ENCODE measurements at regions not wholly inside any gene's neighbourhood (a gene's known extent, or its start where the extent isn't known, plus 50 kb on each side); places are given as distances from the start of the nearest gene placed in this dataset.
"Not testable (repeated sequence)": the region's sequence is repeated elsewhere in the genome, so short reads cannot be mapped to it uniquely, and the experiment has no call there.

- WGBS (ENCODE audit: low lambda C conversion rate): 3% methylated on average over 2 of the region's 2 CpGs
- no peak for FAIRE-seq
These were observed 285.5 kb downstream of the TEX13C start for GRCh38 chrX:125605145-125605544.

DNA sequence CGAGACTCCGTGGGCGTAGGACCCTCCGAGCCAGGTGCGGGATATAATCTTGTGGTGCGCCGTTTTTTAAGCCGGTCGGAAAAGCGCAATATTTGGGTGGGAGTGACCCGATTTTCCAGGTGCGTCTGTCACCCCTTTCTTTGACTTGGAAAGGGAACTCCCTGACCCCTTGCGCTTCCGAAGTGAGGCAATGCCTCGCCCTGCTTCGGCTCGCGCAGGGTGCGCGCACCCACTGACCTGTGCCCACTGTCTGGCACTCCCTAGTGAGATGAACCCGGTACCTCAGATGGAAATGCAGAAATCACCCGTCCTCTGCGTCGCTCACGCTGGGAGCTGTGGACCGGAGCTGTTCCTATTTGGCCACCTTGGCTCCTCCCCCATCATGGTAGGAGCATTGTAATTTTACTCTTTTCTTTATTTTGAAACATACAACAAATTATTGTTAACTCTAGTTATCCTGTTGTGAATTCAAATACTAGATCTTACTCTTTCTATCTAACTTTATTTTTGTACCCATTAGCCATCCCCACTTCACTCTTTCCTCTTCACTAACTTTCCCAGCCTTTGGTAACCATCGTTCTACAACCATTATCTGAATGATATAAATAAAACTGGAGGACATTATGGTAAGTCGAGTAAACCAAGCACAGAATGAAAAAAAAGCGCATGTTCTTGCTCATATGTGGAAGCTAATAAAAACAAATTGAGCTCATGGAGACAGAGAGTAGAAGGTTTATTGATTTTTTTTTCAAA is 295.1 kb downstream of the TEX13C start:
- H3K27ac ChIP-seq (ENCODE audit: extremely low read length, insufficient read depth, low read length); intact Hi-C loops (cut with micrococcal nuclease; ENCODE audit: unreplicated experiment); H3K9me3 ChIP-seq (ENCODE audit: low read length); BruUV-seq (replicated peaks); H3K4me3 ChIP-seq (replicated peaks in 1 of 3; ENCODE audit: insufficient read depth in 1 of 3, low read depth in 2 of 3, low read length in 3 of 3); H3K27me3 ChIP-seq (ENCODE audit: control insufficient read depth in 1 of 2, insufficient read depth in 2 of 2, low read length in 2 of 2); CTCF ChIA-PET (ENCODE audit: low intra/inter-chr PET ratio, low total read pairs); FAIRE-seq; ATAC-seq; H3K36me3 ChIP-seq (replicated peaks in 1 of 2; ENCODE audit: control insufficient read depth in 1 of 2, insufficient read depth in 2 of 2, low read length in 2 of 2); POLR2A ChIA-PET; H3K79me2 ChIP-seq (ENCODE audit: insufficient read depth, low read length); DNase-seq (ENCODE audit: low spot score); H3K9ac ChIP-seq (ENCODE audit: insufficient read depth, low read depth, low read length); H3K4me1 ChIP-seq (ENCODE audit: insufficient read depth, low read length); in situ Hi-C loops (cut with HindIII; ENCODE audit: extremely low pct_ligation_motif_present, low pct_unique_long_range_greater_than_20kb); H2AFZ ChIP-seq (ENCODE audit: low read length); H4K20me1 ChIP-seq (ENCODE audit: insufficient read depth, low read length); H3K4me2 ChIP-seq (ENCODE audit: low read depth, low read length): not testable (repeated sequence)
- WGBS (ENCODE audit: low lambda C conversion rate): 60% methylated on average over 8 of the region's 29 CpGs

More at GRCh38 chrX:125605145-125605544, 285.5 kb downstream of the TEX13C start:
- TF ChIP-seq ZNF546 (CRISPR knock-in tag; conservative IDR thresholded peaks at IDR 0.05): no peak
- TF ChIP-seq ZBTB8A (CRISPR knock-in tag; IDR thresholded peaks at IDR 0.05; ENCODE audit: borderline replicate concordance, low read depth): no peak
- TF ChIP-seq GATAD1 (CRISPR knock-in tag; IDR thresholded peaks at IDR 0.05): no peak
- TF ChIP-seq PHF5A (CRISPR knock-in tag; IDR thresholded peaks at IDR 0.05; ENCODE audit: low read depth, unreplicated experiment): no peak
- TF ChIP-seq AKAP8 (CRISPR knock-in tag; IDR thresholded peaks at IDR 0.05): no peak
- TF ChIP-seq ZNF431 (CRISPR knock-in tag; IDR thresholded peaks at IDR 0.05; ENCODE audit: borderline replicate concordance, low read depth): no peak
- TF ChIP-seq DNMT1 (CRISPR knock-in tag; IDR thresholded peaks at IDR 0.05): no peak
- no peak for TF ChIP-seq ZNF496 (CRISPR knock-in tag; IDR thresholded peaks at IDR 0.05; ENCODE audit: insufficient replicate concordance)
- no peak for TF ChIP-seq HOXA9 (CRISPR knock-in tag; IDR thresholded peaks at IDR 0.05; ENCODE audit: borderline replicate concordance)
- no peak for TF ChIP-seq ZEB1 (IDR thresholded peaks at IDR 0.05; ENCODE audit: insufficient replicate concordance, low read depth)
- Histone ChIP-seq H3K36me3 (replicated peaks in 1 of 2; ENCODE audit: control insufficient read depth in 1 of 2, insufficient read depth in 2 of 2, low read length in 2 of 2) (no peaks in the 10 kb centered on the region), H4K20me1 (ENCODE audit: insufficient read depth, low read length) (no peaks in the 10 kb centered on the region), H3K27me3 (ENCODE audit: control insufficient read depth in 1 of 2, insufficient read depth in 2 of 2, low read length in 2 of 2) (no peaks in the 10 kb centered on the region), H3K4me2 (ENCODE audit: low read depth, low read length) (no peak overlapping the region), H3K79me2 (ENCODE audit: insufficient read depth, low read length) (no peaks in the 10 kb centered on the region), H3K9ac (ENCODE audit: insufficient read depth, low read depth, low read length) (no peak overlapping the region), H3K9me3 (ENCODE audit: low read length) (peaks cover 30% of the 10 kb centered on the region), H3K27ac (ENCODE audit: extremely low read length, insufficient read depth, low read length) (no peak overlapping the region), H3K4me1 (ENCODE audit: insufficient read depth, low read length) (no peaks in the 10 kb centered on the region), H3K4me3 (replicated peaks in 1 of 3; ENCODE audit: insufficient read depth in 1 of 3, low read depth in 2 of 3, low read length in 3 of 3) (no peak overlapping the region), H2AFZ (ENCODE audit: low read length) (no peak overlapping the region)
- in situ Hi-C loops (cut with HindIII; ENCODE audit: extremely low pct_ligation_motif_present, low pct_unique_long_range_greater_than_20kb): no loop called here
- CTCF ChIA-PET (ENCODE audit: low intra/inter-chr PET ratio, low total read pairs): no interaction called here
- ATAC-seq (no peak), DNase-seq (ENCODE audit: low spot score) (no peak)
- intact Hi-C loops (cut with micrococcal nuclease; ENCODE audit: unreplicated experiment): no loop called here
- POLR2A ChIA-PET: no interaction called here
- no TSS peak for BruUV-seq (replicated peaks)
